SK-N-SH treated with all-trans-retinoic acid at 6 μM for 48 hours (cell line): ENCODE measurements at regions not wholly inside any gene's neighbourhood (a gene's known extent, or its start where the extent isn't known, plus 50 kb on each side); places are given as distances from the start of the nearest gene placed in this dataset.

Experiments
- CSDC2 ChIP-seq: fragments of 250-450 bp; sonication (Bioruptor Pico); IDR thresholded peaks from 2 replicates; pipeline ENCODE4 v1.5.0; 2020; ENCODE audit warnings: mild to moderate bottlenecking, moderate library complexity
- TOX ChIP-seq: fragments of 250-450 bp; sonication (Bioruptor Pico); IDR thresholded peaks from 2 replicates; pipeline ENCODE4 v1.8.0; 2021; ENCODE audit warnings: mild to moderate bottlenecking, moderate library complexity, borderline replicate concordance
- ZFP3 ChIP-seq: fragments of 250-450 bp; sonication (Bioruptor Pico); IDR thresholded peaks from 2 replicates; pipeline ENCODE4 v1.5.0; 2020; ENCODE audit warnings: mild to moderate bottlenecking, moderate library complexity
- ZNF565 ChIP-seq: fragments of 450-650 bp; formaldehyde crosslinking; conservative IDR thresholded peaks from 2 replicates; pipeline ENCODE4 v1.5.0; 2020; ENCODE audit warnings: low read depth, mild to moderate bottlenecking, moderate library complexity
- ZNF8 ChIP-seq: fragments of 450-650 bp; formaldehyde crosslinking; IDR thresholded peaks from 2 replicates; pipeline ENCODE4 v1.5.0; 2020; ENCODE audit warnings: mild to moderate bottlenecking, moderate library complexity

DNA sequence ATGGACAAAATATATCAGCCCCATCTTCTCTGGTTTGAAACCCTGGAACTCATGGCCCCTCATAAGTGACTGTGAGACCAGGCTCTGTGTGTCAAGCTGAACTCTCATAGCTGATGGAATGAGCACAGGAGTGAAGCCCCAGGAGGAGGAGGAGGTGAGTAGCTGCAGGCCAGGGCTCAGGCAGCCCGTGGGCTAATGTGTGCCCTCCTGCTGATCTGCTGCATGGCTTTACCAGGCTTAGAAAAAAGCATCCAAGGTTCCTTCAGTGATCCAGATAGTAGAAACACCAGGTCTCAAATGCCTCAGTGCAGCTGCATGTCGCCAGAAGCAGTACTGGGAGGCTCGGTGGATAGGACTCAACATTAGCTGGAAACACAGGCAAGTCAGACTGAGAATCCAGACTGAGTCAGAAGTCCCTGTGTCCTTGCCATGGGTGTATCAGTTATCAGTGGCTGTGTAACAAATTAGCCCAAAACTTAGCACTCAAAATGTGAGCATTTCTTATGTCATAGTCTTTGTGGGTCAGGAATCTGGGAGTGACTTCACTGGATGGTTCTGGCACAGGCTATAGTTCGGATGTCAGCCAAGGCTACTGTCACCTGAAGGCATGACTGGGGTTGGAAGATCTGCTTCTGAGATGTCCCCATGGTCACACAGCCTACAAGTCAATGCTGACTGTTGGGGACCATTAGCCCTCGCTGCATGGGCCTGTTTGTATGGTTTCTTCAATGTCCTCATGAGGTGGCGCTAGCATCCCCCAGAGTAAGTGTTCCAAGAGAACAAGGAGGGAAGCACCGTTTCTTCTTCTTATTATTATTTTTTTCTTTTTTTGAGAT is 255.4 kb upstream of the IRF2BP2 start:
- TF ChIP-seq TOX (no peak), ZNF565 (no peak), ZFP3 (CRISPR knock-in tag) (no peak), CSDC2 (CRISPR knock-in tag) (no peak), ZNF8 (CRISPR knock-in tag) (no peak)
